ENCODE measurements at regions not wholly inside any gene's neighbourhood (a gene's known extent, or its start where the extent isn't known, plus 50 kb on each side); places are given as distances from the start of the nearest gene placed in this dataset.

GRCh38 chr5:89929834-89930233 lies 479.7 kb downstream of the CETN3 start:
- no peak for DNase-seq

GRCh38 chr5:89929173-89929572 lies 480.4 kb downstream of the CETN3 start:
- no peak for DNase-seq

- no peak for DNase-seq
Observed at GRCh38 chr5:89922161-89922560, 487.4 kb downstream of the CETN3 start.

- no peak for DNase-seq
Observed at GRCh38 chr5:89917112-89917511, 492.4 kb downstream of the CETN3 start.

GRCh38 chr5:89916131-89916530 lies 493.4 kb downstream of the CETN3 start:
- DNase-seq = no peak

- DNase-seq = no peak
Observed at GRCh38 chr5:89908876-89909275, 500.7 kb downstream of the CETN3 start.

- DNase-seq = no peak
Observed at GRCh38 chr5:89904442-89904841, 505.1 kb downstream of the CETN3 start.

- DNase-seq = peak; percentile 15
Observed at GRCh38 chr5:89901983-89902382, 507.6 kb downstream of the CETN3 start.

GRCh38 chr5:89901346-89901745 lies 508.2 kb downstream of the CETN3 start:
- DNase-seq = no peak

GRCh38 chr5:89900346-89900745 lies 509.2 kb downstream of the CETN3 start:
- no peak for DNase-seq

- no peak for DNase-seq
Observed at GRCh38 chr5:89899559-89899958, 510.0 kb downstream of the CETN3 start.

GRCh38 chr5:89893546-89893945 lies 516.0 kb downstream of the CETN3 start:
- no peak for DNase-seq

GRCh38 chr5:89885670-89886069 lies 523.9 kb downstream of the CETN3 start:
- DNase-seq = no peak

- no peak for DNase-seq
Observed at GRCh38 chr5:89883967-89884366, 525.6 kb downstream of the CETN3 start.

GRCh38 chr5:89878140-89879132 lies 531.1 kb downstream of the CETN3 start:
- DNase-seq = peak; percentile 5

GRCh38 chr5:89871906-89872305 lies 537.6 kb downstream of the CETN3 start:
- DNase-seq = no peak

- DNase-seq = no peak
Observed at GRCh38 chr5:89869346-89869745, 540.2 kb downstream of the CETN3 start.

- no peak for DNase-seq
Observed at GRCh38 chr5:89866410-89866809, 543.1 kb downstream of the CETN3 start.

GRCh38 chr5:89864941-89865340 lies 544.6 kb downstream of the CETN3 start:
- DNase-seq = no peak

- DNase-seq = no peak
Observed at GRCh38 chr5:89857790-89858189, 551.8 kb downstream of the CETN3 start.

GRCh38 chr5:89855417-89855816 lies 554.1 kb downstream of the CETN3 start:
- DNase-seq = no peak

- no peak for DNase-seq
Observed at GRCh38 chr5:89851911-89852310, 557.6 kb downstream of the CETN3 start.

- no peak for DNase-seq
Observed at GRCh38 chr5:89850513-89850865, 559.1 kb downstream of the CETN3 start.

All from muscle of arm (tissue), 1 donor.